ENCODE measurements at regions not wholly inside any gene's neighbourhood (a gene's known extent, or its start where the extent isn't known, plus 50 kb on each side); places are given as distances from the start of the nearest gene placed in this dataset.
A peak's percentile ranks its signal among the peaks of the same experiment; 100 is the strongest.

GRCh38 chr6:113442040-113442439, 415.1 kb upstream of the MARCKS start:
- TF ChIP-seq POLR2A (IDR thresholded peaks at IDR 0.05; ENCODE audit: extremely low read depth, insufficient read length) (no peak), MAX (IDR thresholded peaks at IDR 0.05; ENCODE audit: low read depth, low read length) (no peak), CTCF (IDR thresholded peaks at IDR 0.05; ENCODE audit: low read depth, low read length) (no peak), MYC (IDR thresholded peaks at IDR 0.05; ENCODE audit: low read depth, low read length) (no peak)

GRCh38 chr6:113445201-113445600, 411.9 kb upstream of the MARCKS start:
- H3K4me3 ChIP-seq (ENCODE audit: low read depth, low read length), result no peak overlapping the region
- no peak for DNase-seq (ENCODE audit: low read depth)
- TF ChIP-seq MAX (IDR thresholded peaks at IDR 0.05; ENCODE audit: low read depth, low read length), result no peak
- no peak for TF ChIP-seq CTCF (IDR thresholded peaks at IDR 0.05; ENCODE audit: low read depth, low read length)
- no peak for TF ChIP-seq MYC (IDR thresholded peaks at IDR 0.05; ENCODE audit: low read depth, low read length)
- no peak for TF ChIP-seq POLR2A (IDR thresholded peaks at IDR 0.05; ENCODE audit: extremely low read depth, insufficient read length)

More at GRCh38 chr6:113442040-113442439, 415.1 kb upstream of the MARCKS start:
- H3K4me3 ChIP-seq (ENCODE audit: low read depth, low read length), result no peak overlapping the region
- no peak for DNase-seq (ENCODE audit: low read depth)

GRCh38 chr6:113447088-113447831, 409.9 kb upstream of the MARCKS start:
- TF ChIP-seq MAX (IDR thresholded peaks at IDR 0.05; ENCODE audit: low read depth, low read length), result peak; percentile 19; the same call in 1 of the 2 replicates
- TF ChIP-seq POLR2A (IDR thresholded peaks at IDR 0.05; ENCODE audit: extremely low read depth, insufficient read length), result no peak
- DNase-seq (ENCODE audit: low read depth), result peak; percentile 72
- H3K4me3 ChIP-seq (ENCODE audit: low read depth, low read length), result no peak overlapping the region

- no peak for TF ChIP-seq POLR2A (IDR thresholded peaks at IDR 0.05; ENCODE audit: extremely low read depth, insufficient read length)
- no peak for TF ChIP-seq MYC (IDR thresholded peaks at IDR 0.05; ENCODE audit: low read depth, low read length)
- no peak for TF ChIP-seq MAX (IDR thresholded peaks at IDR 0.05; ENCODE audit: low read depth, low read length)
- TF ChIP-seq CTCF (IDR thresholded peaks at IDR 0.05; ENCODE audit: low read depth, low read length), result no peak
- no peak overlapping the region for H3K4me3 ChIP-seq (ENCODE audit: low read depth, low read length)
- no peak for DNase-seq (ENCODE audit: low read depth)
These were observed 408.1 kb upstream of the MARCKS start for GRCh38 chr6:113449051-113449450.

GRCh38 chr6:113450061-113450465, 407.1 kb upstream of the MARCKS start:
- DNase-seq (ENCODE audit: low read depth), result no peak
- TF ChIP-seq CTCF (IDR thresholded peaks at IDR 0.05; ENCODE audit: low read depth, low read length), result no peak
- TF ChIP-seq MAX (IDR thresholded peaks at IDR 0.05; ENCODE audit: low read depth, low read length), result no peak
- no peak for TF ChIP-seq MYC (IDR thresholded peaks at IDR 0.05; ENCODE audit: low read depth, low read length)
- no peak for TF ChIP-seq POLR2A (IDR thresholded peaks at IDR 0.05; ENCODE audit: extremely low read depth, insufficient read length)
- H3K4me3 ChIP-seq (ENCODE audit: low read depth, low read length), result no peak overlapping the region

- H3K4me3 ChIP-seq (ENCODE audit: low read depth, low read length), result no peak overlapping the region
- TF ChIP-seq MYC (IDR thresholded peaks at IDR 0.05; ENCODE audit: low read depth, low read length), result no peak
- DNase-seq (ENCODE audit: low read depth), result peak; percentile 52
These were observed 406.1 kb upstream of the MARCKS start for GRCh38 chr6:113451049-113451448.

All from NB4 (cell line).